ENCODE measurements at regions not wholly inside any gene's neighbourhood (a gene's known extent, or its start where the extent isn't known, plus 50 kb on each side); places are given as distances from the start of the nearest gene placed in this dataset.

GRCh38 chr5:143513720-143514119, 110.2 kb upstream of the NR3C1 start:
- no peak for TF ChIP-seq EP300 (IDR thresholded peaks at IDR 0.05)
- TF ChIP-seq POLR2AphosphoS5 (IDR thresholded peaks at IDR 0.05), result no peak
- TF ChIP-seq CTCF (IDR thresholded peaks at IDR 0.05), result no peak
- no peak for TF ChIP-seq POLR2A (IDR thresholded peaks at IDR 0.05)

Measured in sigmoid colon (tissue), 4 donors.